SK-N-SH treated with all-trans-retinoic acid at 6 μM for 48 hours (cell line): ENCODE measurements at regions not wholly inside any gene's neighbourhood (a gene's known extent, or its start where the extent isn't known, plus 50 kb on each side); places are given as distances from the start of the nearest gene placed in this dataset.

Source experiments
- ARNTL ChIP-seq: fragments of 450-650 bp; formaldehyde crosslinking; IDR thresholded peaks from 2 replicates; pipeline ENCODE4 v1.5.0; 2020; ENCODE audit warnings: low read depth, mild to moderate bottlenecking, moderate library complexity, borderline replicate concordance
- BACH2 ChIP-seq: fragments of 250-450 bp; sonication (Bioruptor Pico); IDR thresholded peaks from 2 replicates; pipeline ENCODE4 v1.9.0; 2021; ENCODE audit warnings: mild to moderate bottlenecking, borderline replicate concordance
- CREB5 ChIP-seq: fragments of 250-450 bp; sonication (Bioruptor Pico); IDR thresholded peaks from 2 replicates; pipeline ENCODE4 v1.5.1; 2020; ENCODE audit warnings: low read depth, mild to moderate bottlenecking, moderate library complexity
- CSDC2 ChIP-seq: fragments of 250-450 bp; sonication (Bioruptor Pico); IDR thresholded peaks from 2 replicates; pipeline ENCODE4 v1.5.0; 2020; ENCODE audit warnings: mild to moderate bottlenecking, moderate library complexity
- OSR1 ChIP-seq: fragments of 250-450 bp; sonication (Bioruptor Pico); IDR thresholded peaks from 2 replicates; pipeline ENCODE4 v1.8.0; 2022; ENCODE audit warnings: moderate library complexity, mild to moderate bottlenecking, inconsistent platforms
- PATZ1 ChIP-seq: fragments of 250-450 bp; sonication (Bioruptor Pico); IDR thresholded peaks from 2 replicates; pipeline ENCODE4 v1.8.0; 2020; ENCODE audit warnings: mild to moderate bottlenecking, moderate library complexity, borderline replicate concordance
- PPARA ChIP-seq: fragments of 250-450 bp; sonication (Bioruptor Pico); IDR thresholded peaks from 2 replicates; pipeline ENCODE4 v1.5.0; 2020; ENCODE audit warnings: mild to moderate bottlenecking, borderline replicate concordance
- RARB ChIP-seq: fragments of 250-450 bp; sonication (Bioruptor Pico); IDR thresholded peaks from 2 replicates; pipeline ENCODE4 v1.8.0; 2021; ENCODE audit warnings: mild to moderate bottlenecking, moderate library complexity
- SNAI2 ChIP-seq: fragments of 250-450 bp; sonication (Bioruptor Pico); IDR thresholded peaks from 2 replicates; pipeline ENCODE4 v1.5.0; 2020; ENCODE audit warnings: mild to moderate bottlenecking, moderate library complexity
- TCF4 ChIP-seq: fragments of 250-450 bp; sonication (Bioruptor Pico); IDR thresholded peaks from 2 replicates; pipeline ENCODE4 v1.8.0; 2021; ENCODE audit warnings: mild to moderate bottlenecking, moderate library complexity, borderline replicate concordance
- TOX ChIP-seq: fragments of 250-450 bp; sonication (Bioruptor Pico); IDR thresholded peaks from 2 replicates; pipeline ENCODE4 v1.8.0; 2021; ENCODE audit warnings: mild to moderate bottlenecking, moderate library complexity, borderline replicate concordance
- ZFP3 ChIP-seq: fragments of 250-450 bp; sonication (Bioruptor Pico); IDR thresholded peaks from 2 replicates; pipeline ENCODE4 v1.5.0; 2020; ENCODE audit warnings: mild to moderate bottlenecking, moderate library complexity
- ZFP30 ChIP-seq: fragments of 450-650 bp; formaldehyde crosslinking; IDR thresholded peaks from 2 replicates; pipeline ENCODE4 v1.5.0; 2022; ENCODE audit warnings: mild to moderate bottlenecking, moderate library complexity
- ZNF8 ChIP-seq: fragments of 450-650 bp; formaldehyde crosslinking; IDR thresholded peaks from 2 replicates; pipeline ENCODE4 v1.5.0; 2020; ENCODE audit warnings: mild to moderate bottlenecking, moderate library complexity

- no peak for TF ChIP-seq RARB (CRISPR knock-in tag)
- TF ChIP-seq PATZ1 (CRISPR knock-in tag), result no peak
- TF ChIP-seq ZNF8 (CRISPR knock-in tag), result no peak
- TF ChIP-seq CSDC2 (CRISPR knock-in tag), result no peak
- TF ChIP-seq TOX (CRISPR knock-in tag), result no peak
- TF ChIP-seq CREB5, result no peak
- TF ChIP-seq ZFP3, result no peak
- no peak for TF ChIP-seq OSR1 (CRISPR knock-in tag)
- no peak for TF ChIP-seq BACH2 (CRISPR knock-in tag)
- TF ChIP-seq TCF4 (CRISPR knock-in tag), result no peak
- TF ChIP-seq ARNTL, result no peak
- TF ChIP-seq SNAI2 (CRISPR knock-in tag), result no peak
- no peak for TF ChIP-seq PPARA (CRISPR knock-in tag)
- TF ChIP-seq ZFP30, result no peak
Measured at GRCh38 chr5:131000289-131000688, 164.8 kb downstream of the HINT1 start.
